Prostate gland (tissue), 2 donors: ENCODE measurements at regions not wholly inside any gene's neighbourhood (a gene's known extent, or its start where the extent isn't known, plus 50 kb on each side); places are given as distances from the start of the nearest gene placed in this dataset.

ENCODE experiments used
- DNase-seq: peaks from one replicate; pipeline ENCODE4 v3.0.0-alpha.2; 2019; ENCODE audit warnings: low spot score
- H3K27ac ChIP-seq, 2 donors: fragments of 200-600 bp; sonication (generic); 2 replicates each; pipeline ENCODE4 v1.5.1; 2017 to 2019
- H3K27me3 ChIP-seq: fragments of 200-600 bp; sonication (generic); replicated peaks from 2 replicates; pipeline ENCODE4 v1.5.1; 2019; ENCODE audit not compliant: insufficient read depth
- H3K36me3 ChIP-seq, 2 donors: fragments of 200-600 bp; sonication (generic); 1 replicate in 1 of 2; 2 replicates in 1 of 2; pipeline versions ENCODE4 v1.5.1 to v1.8.1; 2017 to 2019
- H3K4me1 ChIP-seq: fragments of 200-600 bp; sonication (generic); replicated peaks from 2 replicates; pipeline ENCODE4 v1.5.1; 2019
- H3K4me3 ChIP-seq, 2 donors: fragments of 200-600 bp; sonication (generic); 2 replicates each; pipeline ENCODE4 v1.5.1; 2017 to 2019
- H3K9me3 ChIP-seq: fragments of 200-600 bp; sonication (generic); 2 replicates; pipeline ENCODE4 v1.5.1; 2017
- CTCF ChIP-seq, 4 experiments: fragments of 200-600 bp in 2 of 4; fragments of 450-650 bp in 2 of 4; sonication (generic) in 2 of 4; IDR thresholded peaks; 1 replicate in 3 of 4; 2 replicates in 1 of 4; pipeline ENCODE4 v1.5.1; 2016 to 2019; ENCODE audit warnings: antibody characterized with exemption in 4 of 4, mild to moderate bottlenecking in 2 of 4, moderate library complexity in 2 of 4
- POLR2A ChIP-seq: fragments of 450-650 bp; IDR thresholded peaks from one replicate; pipeline ENCODE4 v1.6.1; 2016; ENCODE audit warnings: antibody characterized with exemption, mild to moderate bottlenecking
- POLR2AphosphoS5 ChIP-seq: sonication (generic); formaldehyde crosslinking; IDR thresholded peaks from one replicate; pipeline ENCODE4 v1.6.1; 2017; ENCODE audit warnings: antibody characterized with exemption
- WGBS: methylation state at CpG from one replicate; pipeline ENCODE4 v1.1.5; 2018; 5-methylcytosine and 5-hydroxymethylcytosine counted together
- intact Hi-C: fragments of 100-400 bp; cut with DNase I; formaldehyde crosslinking; loops from one replicate; pipeline ENCODE4 v1.14.2; 2022

- WGBS: 29% methylated on average over 13 of the region's 13 CpGs
- intact Hi-C loops: no loop called here
- DNase-seq: no peak
Observed at GRCh38 chr11:115083144-115083806, 404.9 kb downstream of the NXPE2 start.

GRCh38 chr11:115084231-115084630 lies 405.9 kb downstream of the NXPE2 start:
- WGBS: 92% methylated on average over 4 of the region's 4 CpGs
- no peaks in the 10 kb centered on the region for H3K36me3 ChIP-seq
- no peaks in the 10 kb centered on the region for H3K4me1 ChIP-seq
- intact Hi-C loops: no loop called here
- TF ChIP-seq CTCF (IDR thresholded peaks at IDR 0.05) (no peak), POLR2AphosphoS5 (no peak), POLR2A (no peak)
- no peak overlapping the region for H3K27ac ChIP-seq
- no peaks in the 10 kb centered on the region for H3K9me3 ChIP-seq
- no peak overlapping the region for H3K4me3 ChIP-seq
- DNase-seq: no peak
- no peaks in the 10 kb centered on the region for H3K27me3 ChIP-seq

More at GRCh38 chr11:115083144-115083806, 404.9 kb downstream of the NXPE2 start:
- H3K36me3 ChIP-seq: no peaks in the 10 kb centered on the region
- H3K27me3 ChIP-seq: no peaks in the 10 kb centered on the region
- H3K27ac ChIP-seq: no peak overlapping the region
- no peaks in the 10 kb centered on the region for H3K9me3 ChIP-seq
- no peaks in the 10 kb centered on the region for H3K4me1 ChIP-seq
- H3K4me3 ChIP-seq: no peak overlapping the region
- no peak for TF ChIP-seq POLR2A
- no peak for TF ChIP-seq POLR2AphosphoS5
- no peak for TF ChIP-seq CTCF (IDR thresholded peaks at IDR 0.05)

GRCh38 chr11:115085461-115086210 lies 407.3 kb downstream of the NXPE2 start:
- TF ChIP-seq POLR2A: no peak
- TF ChIP-seq POLR2AphosphoS5: no peak
- TF ChIP-seq CTCF (IDR thresholded peaks at IDR 0.05): no peak
- Histone ChIP-seq H3K36me3 (no peaks in the 10 kb centered on the region), H3K9me3 (no peaks in the 10 kb centered on the region), H3K4me1 (no peaks in the 10 kb centered on the region), H3K27ac (no peak overlapping the region), H3K27me3 (no peaks in the 10 kb centered on the region), H3K4me3 (no peak overlapping the region)
- intact Hi-C loops: no loop called here
- WGBS: 45% methylated on average over 5 of the region's 5 CpGs
- DNase-seq: no peak

GRCh38 chr11:115087791-115088190 lies 409.5 kb downstream of the NXPE2 start:
- Histone ChIP-seq H3K4me1 (no peaks in the 10 kb centered on the region), H3K27me3 (no peaks in the 10 kb centered on the region), H3K4me3 (no peak overlapping the region), H3K27ac (no peak overlapping the region), H3K36me3 (no peaks in the 10 kb centered on the region), H3K9me3 (no peaks in the 10 kb centered on the region)
- no peak for DNase-seq
- 68% methylated on average over 2 of the region's 2 CpGs for whole genome bisulfite sequencing
- TF ChIP-seq CTCF (IDR thresholded peaks at IDR 0.05): no peak
- TF ChIP-seq POLR2A: no peak
- no peak for TF ChIP-seq POLR2AphosphoS5
- intact Hi-C loops: no loop called here

GRCh38 chr11:115092516-115092915 lies 411.7 kb downstream of the CADM1 start:
- TF ChIP-seq POLR2A (no peak), CTCF (IDR thresholded peaks at IDR 0.05) (no peak), POLR2AphosphoS5 (no peak)
- H3K9me3 ChIP-seq: no peaks in the 10 kb centered on the region
- no peaks in the 10 kb centered on the region for H3K27me3 ChIP-seq
- WGBS: 57% methylated on average over 3 of the region's 3 CpGs
- no peak for DNase-seq
- no peak overlapping the region for H3K27ac ChIP-seq
- no peaks in the 10 kb centered on the region for H3K36me3 ChIP-seq
- no peaks in the 10 kb centered on the region for H3K4me1 ChIP-seq
- no peak overlapping the region for H3K4me3 ChIP-seq
- intact Hi-C loops: no loop called here
